ENCODE measurements at regions not wholly inside any gene's neighbourhood (a gene's known extent, or its start where the extent isn't known, plus 50 kb on each side); places are given as distances from the start of the nearest gene placed in this dataset.

- no peak overlapping the region for H3K4ac ChIP-seq (ENCODE audit: low read depth, low read length)
- no peak overlapping the region for H4K5ac ChIP-seq (ENCODE audit: insufficient read length, low read depth, low read length)
- H3K4me1 ChIP-seq (ENCODE audit: insufficient read depth, low read length): no peaks in the 10 kb centered on the region
- H3K27me3 ChIP-seq (ENCODE audit: insufficient read depth, low read length): no peaks in the 10 kb centered on the region
- no peak overlapping the region; a peak in 1 of 7 replicates for H3K27ac Mint-ChIP-seq
- H3K4me2 ChIP-seq (ENCODE audit: insufficient read depth, insufficient read length, low read length): no peak overlapping the region
- no peak overlapping the region for H2BK15ac ChIP-seq (ENCODE audit: low read depth, low read length)
- no peaks in the 10 kb centered on the region for H3K79me1 ChIP-seq (ENCODE audit: insufficient read depth, low read depth, low read length, poor library complexity, severe bottlenecking)
- no peaks in the 10 kb centered on the region for H3K9me3 ChIP-seq (ENCODE audit: control insufficient read depth, low read depth, low read length)
- no peaks in the 10 kb centered on the region for H3K36me3 Mint-ChIP-seq (ENCODE audit: insufficient read depth in 1 of 3, low read depth in 3 of 3)
- H3K9ac ChIP-seq (ENCODE audit: extremely low read depth, insufficient read length, low read length): no peak overlapping the region
- no peak overlapping the region for H3T11ph ChIP-seq (ENCODE audit: low read length)
- H4K91ac ChIP-seq (ENCODE audit: insufficient read length, low read depth, low read length): no peak overlapping the region
- no peaks in the 10 kb centered on the region for H3K79me2 ChIP-seq (ENCODE audit: insufficient read depth, low read length)
- no peak overlapping the region for H3K56ac ChIP-seq (ENCODE audit: insufficient read length, low read depth, low read length)
- no peak overlapping the region for H3K23ac ChIP-seq (ENCODE audit: insufficient read length, low read depth, low read length)
- no peaks in the 10 kb centered on the region for H3K9me3 Mint-ChIP-seq
- no peak overlapping the region for H3K27ac ChIP-seq (ENCODE audit: insufficient read length, low read depth, low read length)
- H3K23me2 ChIP-seq (ENCODE audit: insufficient read length, low read depth, low read length, poor library complexity, severe bottlenecking): no peaks in the 10 kb centered on the region
- no peak for TF ChIP-seq CTCF (conservative IDR thresholded peaks at IDR 0.05)
- no peaks in the 10 kb centered on the region for H3K27me3 Mint-ChIP-seq (ENCODE audit: low read depth)
- H2BK20ac ChIP-seq (ENCODE audit: low read depth, low read length, poor library complexity, severe bottlenecking): no peak overlapping the region
- H4K8ac ChIP-seq (replicated peaks; ENCODE audit: insufficient read length, low read depth, low read length): no peak overlapping the region
- no peak overlapping the region for H3K14ac ChIP-seq (ENCODE audit: insufficient read depth, low read length)
- peaks cover 10 to 11% of the 10 kb centered on the region in 2 experiments for H3K4me1 Mint-ChIP-seq
- no peak overlapping the region for H3K18ac ChIP-seq (ENCODE audit: insufficient read length, low read depth, low read length)
- no peaks in the 10 kb centered on the region for H4K20me1 ChIP-seq (ENCODE audit: control insufficient read depth, insufficient read depth, insufficient read length)
- H2BK12ac ChIP-seq (ENCODE audit: insufficient read length, low read depth, low read length): no peak overlapping the region
- WGBS (ENCODE audit: extremely low coverage, insufficient read length, low lambda C conversion rate): no CpG with 5 or more reads among the region's 6 CpGs
- H2BK5ac ChIP-seq (ENCODE audit: insufficient read length, low read length): no peak overlapping the region
- DNase-seq: no peak
- H3K4me3 Mint-ChIP-seq: no peak overlapping the region
- H2AFZ ChIP-seq (ENCODE audit: low read length): no peak overlapping the region
- no peak overlapping the region for H2BK120ac ChIP-seq (ENCODE audit: low read depth, low read length, poor library complexity, severe bottlenecking)
- H2AK5ac ChIP-seq (ENCODE audit: insufficient read length, low read length): no peak overlapping the region
Observed at GRCh38 chr9:16213781-16214515, 656.5 kb downstream of the BNC2 start.
